GM19035 (cell line): ENCODE measurements at regions not wholly inside any gene's neighbourhood (a gene's known extent, or its start where the extent isn't known, plus 50 kb on each side); places are given as distances from the start of the nearest gene placed in this dataset.
"Not testable (repeated sequence)": the region's sequence is repeated elsewhere in the genome, so short reads cannot be mapped to it uniquely, and the experiment has no call there.

ENCODE experiments used
- ATAC-seq: cut with Tn5 transposase; IDR thresholded peaks from one replicate; pipeline ENCODE4 v1.9.1; 2021; ENCODE audit not compliant: unreplicated experiment

DNA sequence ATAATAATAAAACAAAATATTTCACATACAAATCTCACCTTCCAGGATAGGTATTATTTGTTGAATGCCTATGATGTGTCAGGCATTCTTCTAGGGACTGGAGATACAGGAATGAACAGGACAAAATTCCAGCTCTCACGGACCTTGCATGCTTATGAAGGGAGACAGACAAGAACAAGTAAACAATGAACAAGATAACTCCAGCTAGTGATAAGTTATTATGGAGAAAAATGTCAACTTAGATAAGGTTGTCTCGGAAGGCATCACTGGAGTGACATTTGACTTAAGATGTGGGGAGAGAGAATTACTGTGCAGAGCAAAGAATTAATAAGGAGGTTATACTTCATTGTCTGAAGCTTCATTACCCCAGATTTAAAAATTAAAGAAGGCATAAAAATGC, 836.7 kb downstream of the SOCS6 start:
- ATAC-seq = no peak

DNA sequence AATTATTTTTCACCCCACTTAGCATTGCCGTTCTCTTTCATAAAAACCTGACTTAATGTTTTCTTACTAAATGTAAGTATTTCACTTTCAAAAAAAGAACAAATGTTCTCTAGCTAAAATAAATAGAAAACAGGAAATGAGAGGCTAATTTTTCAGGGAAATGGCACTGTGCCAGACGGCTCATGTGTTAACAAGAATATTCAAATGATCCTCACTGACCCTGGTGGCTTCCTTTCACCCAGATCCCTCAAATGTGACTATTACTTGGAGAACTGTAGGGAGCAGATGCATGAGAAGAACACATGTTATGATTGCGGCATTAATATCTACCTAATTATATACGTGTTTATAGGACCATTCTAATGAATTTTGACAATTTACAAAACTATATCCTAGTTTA, 827.7 kb downstream of the SOCS6 start:
- no peak for ATAC-seq

DNA sequence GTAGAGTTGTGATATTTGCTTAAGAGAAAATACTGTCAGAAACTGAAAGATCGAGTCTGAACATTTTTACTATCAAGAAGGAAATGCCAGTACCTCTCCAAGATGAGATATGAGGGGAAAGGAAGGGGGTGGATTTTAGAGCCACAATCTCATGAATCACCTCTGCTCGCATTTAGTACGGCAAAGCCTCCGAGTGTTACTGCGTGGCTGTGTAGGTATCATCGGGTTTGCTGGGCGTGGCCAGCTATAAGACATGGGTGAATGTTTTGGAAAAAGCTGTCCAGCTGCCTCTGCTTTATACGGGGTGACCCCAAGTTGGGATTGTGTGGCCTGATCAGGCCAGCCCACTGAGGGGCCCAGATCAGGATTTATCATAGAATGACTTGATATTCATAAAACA, 826.4 kb downstream of the SOCS6 start:
- no peak for ATAC-seq

DNA sequence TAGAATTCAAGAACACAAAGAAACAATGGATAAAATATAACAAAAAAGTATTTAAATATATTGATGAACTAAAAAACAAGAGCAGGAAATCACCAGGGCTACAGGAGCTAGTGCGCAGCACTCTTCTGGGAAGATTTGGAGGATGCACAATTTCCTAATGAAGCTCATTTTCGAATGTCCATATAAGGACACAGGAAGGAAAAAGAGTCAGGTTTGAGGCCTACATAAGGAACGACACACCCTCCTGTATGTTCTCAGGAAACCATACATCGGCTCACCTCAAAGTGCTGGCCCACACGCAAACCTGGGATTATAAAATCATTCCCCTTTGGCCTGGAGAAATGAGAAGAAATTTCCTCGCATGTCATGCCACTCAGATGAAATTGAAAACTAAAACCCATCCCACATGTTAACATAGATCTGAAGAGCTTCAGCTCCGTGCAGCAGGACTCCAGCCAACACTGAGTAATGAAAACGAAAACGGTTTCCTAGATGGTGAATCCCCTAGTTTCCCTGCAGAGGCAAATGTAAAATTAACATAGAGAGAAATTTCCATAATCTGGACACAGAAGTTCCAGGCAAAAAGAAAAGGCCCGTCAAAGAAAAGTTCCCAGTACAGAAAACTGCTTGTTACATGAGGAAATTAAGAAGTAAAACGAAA, 825.8 kb downstream of the SOCS6 start:
- ATAC-seq = no peak

DNA sequence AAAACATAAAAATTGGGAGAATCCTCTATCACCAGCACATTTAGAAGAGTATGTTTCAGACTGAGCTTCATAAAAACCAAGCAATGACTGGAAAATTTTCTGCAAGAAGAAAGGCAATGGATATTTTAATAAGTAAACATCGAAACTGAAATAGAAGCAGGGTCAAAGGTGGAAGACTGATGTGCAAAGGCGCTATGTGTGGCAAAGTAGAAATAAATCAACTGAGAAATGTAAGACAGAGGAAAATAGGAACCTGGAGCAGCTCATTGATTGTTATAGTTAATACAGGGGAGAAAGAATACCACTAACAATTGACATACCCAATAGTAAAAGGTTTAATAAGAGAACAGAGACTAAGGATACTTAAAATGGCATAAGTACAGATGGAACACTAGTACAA, 818.4 kb downstream of the SOCS6 start:
- ATAC-seq = no peak

DNA sequence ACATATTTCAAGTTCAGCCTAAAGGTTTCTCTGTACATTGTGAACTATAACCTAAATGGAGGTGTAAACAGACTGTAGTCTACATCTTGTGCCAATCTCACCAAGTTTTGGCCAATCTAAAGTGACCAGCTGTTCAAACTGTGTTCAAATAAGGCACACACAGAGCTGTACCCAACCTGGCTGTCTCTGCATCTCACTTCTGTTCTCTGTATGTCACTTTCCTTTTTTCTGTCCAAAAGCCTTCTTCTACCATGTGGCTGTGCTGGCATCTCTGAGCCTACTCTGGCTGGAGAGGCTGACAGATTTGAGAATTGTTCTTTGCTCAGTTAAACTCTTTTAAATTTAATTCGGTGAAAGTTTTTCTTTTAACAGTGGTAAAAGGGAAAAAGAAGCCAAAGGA, 817.9 kb downstream of the SOCS6 start:
- no peak for ATAC-seq

DNA sequence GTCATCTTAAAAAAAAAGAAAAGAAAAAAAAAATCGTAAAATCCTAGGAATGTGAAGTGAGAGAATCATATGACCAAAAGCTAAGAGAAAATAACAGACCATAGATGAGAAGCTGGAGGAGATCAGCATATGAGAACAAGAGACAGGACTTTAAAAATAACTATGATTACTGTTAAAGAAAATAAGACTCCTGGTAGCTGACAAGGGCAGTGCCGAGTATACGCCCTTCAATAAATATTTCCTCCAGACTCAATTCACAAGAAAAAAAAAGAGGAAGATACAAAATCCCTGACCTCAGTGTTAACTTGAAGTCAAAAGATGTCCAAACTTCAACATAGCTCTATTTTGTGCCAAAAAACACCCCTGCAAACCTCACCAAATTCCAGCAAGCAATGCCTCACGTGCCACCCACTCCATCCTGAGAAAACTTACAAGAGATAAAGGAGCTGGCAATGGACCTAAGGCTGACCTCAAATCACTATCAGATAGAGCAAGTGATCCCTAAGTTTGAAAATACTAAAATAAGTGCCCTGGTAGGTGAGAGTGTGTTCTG, 817.2 kb downstream of the SOCS6 start:
- no peak for ATAC-seq

DNA sequence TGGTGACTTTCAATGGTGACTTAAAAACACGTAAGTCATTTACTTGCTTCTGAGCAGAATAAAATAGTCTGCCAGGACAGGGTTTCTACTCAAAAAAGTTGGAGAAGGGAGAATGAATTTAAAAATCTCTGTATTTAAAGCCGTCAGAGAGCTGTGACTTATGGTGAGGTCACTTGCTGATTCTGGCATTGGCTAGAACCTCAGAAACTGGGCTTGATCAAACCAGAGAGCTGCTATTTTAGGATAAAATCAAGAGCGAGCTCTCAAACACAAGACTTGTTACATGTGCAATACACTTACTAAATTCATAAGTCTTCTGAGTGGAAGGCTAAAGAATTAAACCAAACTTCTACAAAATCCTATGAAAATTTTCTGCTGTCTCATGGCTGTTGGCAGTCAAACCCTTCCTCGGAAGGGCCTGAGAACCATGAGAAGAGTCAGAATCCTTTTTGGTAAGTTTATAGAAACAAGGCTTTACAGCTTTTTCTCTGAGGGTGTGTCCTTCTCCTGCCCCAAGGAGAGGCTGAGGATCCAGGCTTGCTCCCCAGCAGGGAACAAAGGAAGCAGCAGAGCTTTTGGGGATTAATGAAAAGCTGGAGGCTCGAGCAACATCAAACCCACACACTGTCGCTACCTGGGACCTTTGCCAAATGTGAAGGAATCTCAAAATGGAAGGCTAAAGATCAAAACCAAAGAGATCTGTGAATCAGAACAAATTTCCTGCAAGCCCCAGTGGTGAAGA, 816.4 kb downstream of the SOCS6 start:
- no peak for ATAC-seq

DNA sequence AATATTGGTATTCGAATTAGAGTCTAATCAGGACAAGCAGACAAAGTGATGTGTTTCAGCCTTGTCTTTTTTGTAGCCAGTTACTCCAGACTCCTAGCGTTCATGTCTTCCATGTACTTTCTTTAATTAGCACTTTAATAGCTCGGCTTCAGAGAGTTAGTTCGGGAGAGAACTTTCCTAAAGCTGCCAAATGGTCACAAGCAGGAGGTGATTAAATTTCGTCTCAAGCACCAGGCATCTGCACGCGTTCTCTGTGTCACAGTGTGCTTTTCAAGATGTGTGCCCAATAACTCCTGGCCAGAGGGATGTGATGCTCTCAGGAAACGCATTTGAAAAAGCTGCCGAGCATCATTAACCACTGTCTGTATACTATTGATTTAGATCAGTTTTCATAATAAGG, 790.8 kb downstream of the SOCS6 start:
- no peak for ATAC-seq

DNA sequence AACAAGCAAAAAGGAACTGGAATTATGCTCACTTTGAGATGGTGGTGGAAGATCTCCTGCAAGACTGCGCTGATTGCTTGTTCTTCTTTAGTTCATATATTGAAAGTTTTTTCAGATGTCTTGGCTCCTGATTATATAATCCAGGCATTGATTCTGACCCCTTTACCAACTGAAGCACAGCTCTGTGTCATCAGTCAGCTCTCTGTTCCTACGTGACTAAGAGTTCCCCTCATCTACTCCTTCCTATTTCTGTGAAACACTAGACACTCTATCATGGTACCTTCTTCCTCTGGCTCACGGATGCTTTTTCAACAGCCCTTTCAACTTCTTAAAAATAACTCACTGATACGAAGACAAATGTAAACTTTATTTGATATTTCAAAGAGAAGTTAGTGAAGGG, 788.6 kb downstream of the SOCS6 start:
- no peak for ATAC-seq

DNA sequence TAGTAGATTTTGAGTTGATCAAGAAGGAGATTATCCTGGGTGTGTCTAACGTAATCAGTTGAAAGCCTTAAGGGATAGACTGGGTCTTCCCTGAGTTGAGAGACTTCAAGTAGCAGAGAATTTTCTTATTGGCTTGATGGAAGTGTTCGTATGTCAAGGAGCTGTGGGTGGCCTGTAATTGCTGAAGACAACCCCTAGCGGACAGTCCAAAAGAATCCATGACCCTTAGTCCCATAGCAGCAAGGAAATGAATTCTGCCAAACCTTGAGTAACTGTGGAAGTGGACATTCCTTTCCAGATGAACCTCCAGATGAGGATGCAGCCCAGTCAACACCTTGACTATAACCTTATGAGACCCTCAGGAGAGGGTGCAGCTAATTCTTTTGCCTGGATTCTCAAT, 786.3 kb downstream of the SOCS6 start:
- no peak for ATAC-seq

DNA sequence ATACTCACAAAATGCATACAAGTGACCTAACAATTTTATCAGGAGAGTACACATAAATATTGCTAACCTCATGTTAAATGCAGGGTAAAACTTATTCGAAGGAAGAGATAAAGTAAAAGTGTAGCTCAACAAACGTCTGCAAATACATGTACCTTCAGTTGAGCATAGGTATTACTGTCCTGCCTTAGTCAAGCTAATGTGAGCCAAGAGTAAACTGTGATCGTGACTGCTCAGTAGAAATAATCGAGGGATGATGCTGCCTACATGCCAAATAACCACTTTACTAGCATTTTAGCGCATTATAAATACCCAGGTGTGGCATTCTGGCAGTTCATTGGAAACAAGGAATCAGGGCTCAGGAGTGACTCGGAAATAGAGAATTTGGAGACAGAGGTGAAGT, 779.5 kb downstream of the SOCS6 start:
- no peak for ATAC-seq

DNA sequence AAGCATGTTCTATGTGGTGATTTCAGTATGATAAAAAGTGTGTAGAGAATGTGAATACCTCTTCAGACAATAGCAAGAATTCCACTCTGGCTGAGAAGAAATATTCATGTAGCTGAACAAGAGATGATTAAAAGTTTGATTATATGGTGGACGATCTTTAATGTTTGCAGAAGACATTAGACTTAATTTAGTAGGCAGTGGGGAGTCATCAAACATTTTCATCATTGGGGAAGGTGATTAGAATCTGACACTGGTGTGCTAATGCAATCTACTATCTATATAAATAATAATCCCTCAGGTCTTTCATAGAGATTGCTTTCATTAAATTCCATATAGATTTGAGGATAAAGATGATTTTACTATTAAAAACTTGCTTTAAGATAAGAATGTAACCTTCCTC, 761.0 kb downstream of the SOCS6 start:
- no peak for ATAC-seq

DNA sequence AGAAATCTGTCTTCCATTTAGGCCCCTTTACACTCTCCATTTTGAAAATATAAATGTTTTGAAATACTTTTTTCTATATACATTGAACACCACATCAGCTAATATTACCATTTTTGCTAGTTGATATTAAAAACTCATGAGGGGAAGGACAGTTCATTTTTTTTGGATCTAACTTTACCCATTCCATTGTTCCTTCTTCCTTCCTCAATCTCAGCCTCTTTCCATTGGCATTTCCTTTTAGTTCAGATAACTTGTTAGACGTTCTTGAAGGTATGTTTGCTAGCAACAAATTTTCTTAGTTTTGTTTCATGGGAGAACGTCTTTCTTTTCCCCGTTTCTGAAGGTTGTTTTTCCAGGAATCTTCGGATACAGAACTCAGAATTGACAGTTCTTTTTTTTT, 759.0 kb downstream of the SOCS6 start:
- no peak for ATAC-seq

DNA sequence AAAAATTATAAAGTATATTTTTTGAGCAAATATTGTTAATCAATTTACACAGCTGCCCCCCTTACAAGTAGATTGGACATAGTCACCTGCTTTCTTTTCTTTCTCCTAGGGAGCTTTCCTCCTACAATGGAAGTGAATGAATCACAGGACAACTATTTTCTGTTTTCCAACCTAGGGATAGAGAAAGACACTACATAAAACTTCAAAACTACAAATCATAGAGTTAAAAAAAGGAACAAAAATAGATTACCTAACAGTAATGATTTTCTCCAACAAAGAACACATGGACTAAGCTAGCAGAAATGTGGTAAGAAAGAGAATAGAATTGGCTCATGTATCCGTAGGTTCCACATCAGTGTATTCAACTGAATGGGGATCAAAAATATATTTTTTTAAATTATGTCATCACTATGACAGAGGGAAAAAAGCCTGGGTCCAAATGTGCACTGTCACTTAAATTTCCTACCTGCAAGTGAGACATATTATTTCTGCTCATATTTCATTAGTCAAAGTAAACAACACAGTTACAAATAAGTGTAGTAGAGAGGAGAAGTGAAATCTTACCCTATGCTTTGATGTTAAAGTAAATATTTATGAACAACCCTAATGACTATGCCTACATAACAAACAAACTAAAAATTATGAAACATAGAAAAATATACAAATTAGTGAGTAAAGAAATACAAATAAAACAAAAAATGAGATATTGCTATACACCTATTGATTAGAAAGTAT, 756.7 kb downstream of the SOCS6 start:
- no peak for ATAC-seq

DNA sequence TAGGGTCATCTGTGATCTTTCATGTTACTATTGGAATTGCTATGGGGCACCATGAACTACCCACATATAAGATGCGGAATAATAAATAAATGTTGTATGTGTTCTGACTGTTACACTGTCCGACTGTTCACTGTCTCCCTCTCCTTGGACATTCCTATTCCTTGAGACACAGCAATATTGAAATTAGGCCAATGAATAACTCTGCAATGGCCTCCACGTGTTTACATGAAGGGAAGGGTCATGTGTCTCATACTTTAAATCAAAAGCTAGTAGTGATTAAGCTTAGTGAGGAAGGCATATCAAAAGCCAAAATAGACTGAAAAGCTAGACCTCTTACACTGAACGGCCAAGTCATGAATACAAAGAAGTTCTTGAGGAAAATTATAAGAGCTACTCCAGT, 751.3 kb downstream of the SOCS6 start:
- ATAC-seq = no peak

DNA sequence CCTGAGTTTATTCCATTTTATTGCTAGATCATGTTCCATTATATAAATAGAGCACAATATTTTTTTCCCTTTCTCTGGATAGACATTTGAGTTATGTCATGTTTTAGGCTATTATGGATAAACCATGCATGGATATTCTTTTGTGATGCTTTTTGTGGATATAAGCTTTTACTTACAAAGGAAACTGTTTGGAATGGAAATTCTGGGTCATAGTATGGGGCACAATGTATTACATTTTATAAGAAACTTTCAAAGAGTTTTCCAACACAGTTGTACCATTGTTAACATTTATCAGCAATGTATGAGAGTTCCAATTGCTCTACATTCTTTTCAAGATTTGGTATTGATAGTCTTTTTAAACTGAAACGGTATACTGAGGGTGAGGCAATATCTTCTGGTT, 749.4 kb downstream of the SOCS6 start:
- ATAC-seq = no peak

DNA sequence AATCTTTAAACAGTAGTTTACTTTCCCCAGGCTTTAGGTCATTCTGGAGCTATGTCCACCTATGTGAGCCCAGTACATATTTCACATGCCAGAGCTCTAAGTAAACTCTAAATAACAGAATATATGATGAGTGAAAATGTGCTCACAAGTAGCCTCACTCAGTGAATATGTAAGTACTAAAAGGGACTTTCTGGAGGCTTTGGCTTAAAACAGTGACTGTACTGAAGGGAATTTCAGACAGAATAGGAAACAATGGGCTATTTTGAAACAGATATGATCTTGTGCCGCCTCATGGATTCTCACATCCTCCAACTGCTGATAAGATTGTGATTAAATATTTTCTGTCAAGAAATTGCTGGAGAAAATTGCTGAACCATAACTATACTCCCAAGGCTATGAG, 747.9 kb downstream of the SOCS6 start:
- no peak for ATAC-seq

DNA sequence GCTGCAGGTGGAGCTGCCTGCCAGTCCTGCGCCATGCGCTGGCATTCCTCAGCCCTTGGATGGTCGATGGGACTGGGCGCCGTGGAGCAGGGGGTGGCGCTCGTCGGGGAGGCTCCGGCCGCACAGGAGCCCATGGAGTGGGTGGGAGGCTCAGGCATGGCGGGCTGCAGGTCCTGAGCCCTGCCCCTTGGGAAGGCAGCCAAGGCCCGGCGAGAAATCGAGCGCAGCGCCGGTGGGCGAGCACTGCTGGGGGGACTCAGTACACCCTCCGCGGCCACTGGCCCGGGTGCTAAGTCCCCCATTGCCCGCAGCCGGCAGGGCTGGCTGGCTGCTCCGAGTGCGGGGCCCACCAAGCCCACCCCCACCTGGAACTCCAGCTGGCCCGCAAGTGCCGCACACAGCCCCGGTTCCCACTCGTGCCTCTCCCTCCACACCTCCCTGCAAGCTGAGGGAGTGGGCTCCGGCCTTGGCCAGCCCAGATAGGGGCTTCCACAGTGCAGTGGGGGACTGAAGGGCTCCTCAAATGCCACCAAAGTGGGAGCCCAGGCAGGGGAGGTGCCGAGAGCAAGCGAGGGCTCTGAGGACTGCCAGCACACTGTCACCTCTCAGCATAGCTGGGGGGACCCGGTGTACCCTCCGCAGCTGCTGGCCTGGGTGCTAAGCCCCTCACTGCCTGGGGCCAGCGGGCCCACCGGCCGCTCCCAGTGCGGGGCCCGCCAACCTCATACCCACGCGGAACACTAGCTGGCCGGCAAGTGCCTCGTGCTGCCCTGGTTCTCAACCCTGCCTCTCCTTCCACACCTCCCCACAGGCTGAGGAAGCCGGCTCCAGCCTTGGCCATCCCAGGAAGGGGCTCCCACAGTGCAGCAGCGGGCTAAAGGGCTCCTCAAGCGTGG, 742.7 kb downstream of the SOCS6 start:
- ATAC-seq = not testable (repeated sequence)

DNA sequence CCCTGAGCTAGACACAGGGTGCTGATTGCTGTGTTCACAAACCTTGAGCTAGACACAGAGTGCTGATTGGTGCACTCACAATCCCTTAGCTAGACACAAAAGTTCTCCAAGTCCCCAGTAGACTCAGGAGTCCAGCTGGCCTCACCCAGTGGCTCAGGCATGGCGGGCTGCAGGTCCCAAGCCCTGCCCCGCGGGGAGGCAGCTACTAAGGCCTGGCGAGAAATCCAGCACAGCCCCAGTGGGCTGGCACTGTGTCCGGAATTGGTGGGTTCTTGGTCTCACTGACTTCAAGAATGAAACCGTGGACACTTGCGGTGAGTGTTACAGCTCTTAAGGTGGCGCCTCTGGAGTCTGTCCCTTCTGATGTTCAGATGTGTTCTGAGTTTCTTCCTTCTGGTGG, 741.2 kb downstream of the SOCS6 start:
- not testable (repeated sequence) for ATAC-seq

DNA sequence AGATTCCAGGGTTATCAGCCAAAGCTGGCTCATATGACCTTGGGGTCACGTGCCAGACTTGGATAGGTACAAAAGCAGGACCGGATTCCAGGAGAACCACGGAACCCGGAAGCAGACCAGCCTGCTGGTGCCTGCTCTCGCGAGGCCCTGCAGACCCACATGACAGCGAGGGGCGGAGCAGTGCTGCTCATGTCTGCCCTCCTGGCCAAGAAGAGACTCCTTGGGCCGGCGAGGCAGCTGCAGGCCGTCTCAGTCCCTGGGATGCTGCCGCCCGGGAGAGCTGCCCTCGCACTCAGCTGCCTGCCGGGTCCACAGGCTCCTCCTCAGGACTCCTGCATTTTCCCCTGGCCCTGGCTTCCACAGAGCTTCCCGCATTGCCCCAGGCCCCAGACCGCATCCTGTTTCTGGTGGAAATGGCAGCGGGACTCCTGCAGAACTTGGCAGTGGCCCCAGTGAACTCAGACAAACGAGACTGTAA, 739.5 kb downstream of the SOCS6 start:
- no peak for ATAC-seq
